Suprapubic skin (tissue), 3 donors: ENCODE measurements at regions not wholly inside any gene's neighbourhood (a gene's known extent, or its start where the extent isn't known, plus 50 kb on each side); places are given as distances from the start of the nearest gene placed in this dataset.

Source experiments
- POLR2A ChIP-seq, 2 donors: fragments of 450-650 bp; IDR thresholded peaks; one replicate each; pipeline ENCODE4 v1.6.1; 2017; ENCODE audit warnings: antibody characterized with exemption in 2 of 2, mild to moderate bottlenecking in 2 of 2, moderate library complexity in 2 of 2
- TF ChIP-seq, protein P1 (sequence below), 2 donors: fragments of 200-600 bp in 1 of 2; fragments of 450-650 bp in 1 of 2; sonication (generic) in 1 of 2; IDR thresholded peaks; one replicate each; pipeline ENCODE4 v1.5.1; 2016 to 2019; ENCODE audit warnings: antibody characterized with exemption in 2 of 2, mild to moderate bottlenecking in 1 of 2, moderate library complexity in 1 of 2

DNA sequence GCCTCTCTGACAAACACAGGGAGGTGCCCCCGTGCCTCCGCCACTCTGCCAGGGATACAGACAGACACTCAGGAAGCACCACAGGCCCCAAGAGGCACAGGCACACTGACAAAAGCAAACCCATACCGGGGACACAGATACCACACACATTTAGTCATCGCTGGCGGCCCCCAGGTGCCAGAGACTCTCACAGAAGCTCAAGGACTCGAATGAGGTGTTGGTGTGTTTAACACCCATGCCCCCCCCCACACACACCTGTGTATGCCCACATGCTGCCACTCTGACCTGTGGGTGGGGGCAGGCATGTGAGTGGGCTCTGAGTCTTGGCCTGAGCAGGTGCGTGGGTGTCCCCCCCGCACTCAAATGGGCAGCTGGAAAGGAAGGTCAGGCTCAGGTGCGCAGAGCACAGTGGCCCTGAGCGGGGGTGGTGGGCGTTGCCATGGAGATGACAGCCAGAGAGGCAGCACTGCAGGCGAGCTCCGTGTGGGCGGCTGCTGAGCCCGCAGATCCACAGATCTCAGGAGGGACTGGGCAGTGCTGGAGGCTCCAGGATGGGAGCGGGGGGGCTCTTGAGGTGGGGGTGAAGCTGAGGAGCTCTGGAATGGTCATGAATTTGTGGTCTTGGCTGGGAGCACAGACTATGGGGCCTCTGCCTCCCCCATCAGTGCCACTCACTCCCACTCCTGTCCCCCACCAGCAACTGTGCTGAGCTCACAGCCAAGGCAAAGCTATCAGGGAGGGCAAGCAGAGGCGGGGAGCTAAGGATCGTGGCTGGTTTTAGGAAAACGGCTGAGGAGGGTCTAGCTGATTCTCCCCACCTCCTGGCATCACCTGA, 73.9 kb upstream of the TAF1B start:
- no peak for TF ChIP-seq POLR2A (IDR thresholded peaks at IDR 0.05)
- TF ChIP-seq, protein P1, sequence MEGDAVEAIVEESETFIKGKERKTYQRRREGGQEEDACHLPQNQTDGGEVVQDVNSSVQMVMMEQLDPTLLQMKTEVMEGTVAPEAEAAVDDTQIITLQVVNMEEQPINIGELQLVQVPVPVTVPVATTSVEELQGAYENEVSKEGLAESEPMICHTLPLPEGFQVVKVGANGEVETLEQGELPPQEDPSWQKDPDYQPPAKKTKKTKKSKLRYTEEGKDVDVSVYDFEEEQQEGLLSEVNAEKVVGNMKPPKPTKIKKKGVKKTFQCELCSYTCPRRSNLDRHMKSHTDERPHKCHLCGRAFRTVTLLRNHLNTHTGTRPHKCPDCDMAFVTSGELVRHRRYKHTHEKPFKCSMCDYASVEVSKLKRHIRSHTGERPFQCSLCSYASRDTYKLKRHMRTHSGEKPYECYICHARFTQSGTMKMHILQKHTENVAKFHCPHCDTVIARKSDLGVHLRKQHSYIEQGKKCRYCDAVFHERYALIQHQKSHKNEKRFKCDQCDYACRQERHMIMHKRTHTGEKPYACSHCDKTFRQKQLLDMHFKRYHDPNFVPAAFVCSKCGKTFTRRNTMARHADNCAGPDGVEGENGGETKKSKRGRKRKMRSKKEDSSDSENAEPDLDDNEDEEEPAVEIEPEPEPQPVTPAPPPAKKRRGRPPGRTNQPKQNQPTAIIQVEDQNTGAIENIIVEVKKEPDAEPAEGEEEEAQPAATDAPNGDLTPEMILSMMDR (IDR thresholded peaks at IDR 0.05) = no peak
